Keratinocyte (primary cell): ENCODE measurements at regions not wholly inside any gene's neighbourhood (a gene's known extent, or its start where the extent isn't known, plus 50 kb on each side); places are given as distances from the start of the nearest gene placed in this dataset.

Experiments used
- DNase-seq: peaks from one replicate; pipeline ENCODE4 v3.0.0-alpha.2; 2011; ENCODE audit warnings: low read depth, missing footprints, low spot score
- FAIRE-seq: peaks from 2 replicates; lab custom pipeline; 2011; peaks lifted over from hg19 to GRCh38; lab: Jason Lieb, UNC
- H2AFZ ChIP-seq: 2 replicates; pipeline ENCODE4 v1.6.0; 2012; ENCODE audit warnings: low read length, control low read depth, inconsistent platforms; ENCODE audit not compliant: control insufficient read depth
- H3K27ac ChIP-seq: 2 replicates; pipeline ENCODE4 v1.5.1; 2011; ENCODE audit warnings: low read length; ENCODE audit not compliant: control insufficient read depth, insufficient read depth
- H3K27me3 ChIP-seq: 3 replicates; pipeline ENCODE4 v1.6.0; 2011; ENCODE audit warnings: low read length; ENCODE audit not compliant: control insufficient read depth, insufficient read depth; ENCODE audit errors: extremely low read depth
- H3K36me3 ChIP-seq, 2 experiments: 2 replicates in 1 of 2; 3 replicates in 1 of 2; pipeline ENCODE4 v1.5.1; 2011; ENCODE audit warnings: low read length in 2 of 2, mild to moderate bottlenecking in 1 of 2; ENCODE audit not compliant: control insufficient read depth in 2 of 2, insufficient read depth in 2 of 2; ENCODE audit errors: extremely low read depth in 1 of 2
- H3K4me1 ChIP-seq: 3 replicates; pipeline ENCODE4 v1.5.1; 2011; ENCODE audit warnings: low read length; ENCODE audit not compliant: control insufficient read depth, insufficient read depth; ENCODE audit errors: extremely low read depth
- H3K4me2 ChIP-seq: 3 replicates; pipeline ENCODE4 v1.6.0; 2011; ENCODE audit warnings: low read depth, low read length; ENCODE audit not compliant: control insufficient read depth, insufficient read depth; ENCODE audit errors: extremely low read depth
- H3K4me3 ChIP-seq, 3 experiments: fragments of 200-600 bp in 1 of 3; sonication (generic) in 1 of 3; 2 replicates in 2 of 3; 3 replicates in 1 of 3; pipeline ENCODE4 v1.5.1; 2011 to 2016; ENCODE audit warnings: low read length in 3 of 3, mild to moderate bottlenecking in 3 of 3, control low read depth in 2 of 3, inconsistent platforms in 1 of 3, low read depth in 1 of 3, mixed read lengths in 1 of 3, mixed run types in 1 of 3, moderate library complexity in 1 of 3; ENCODE audit not compliant: control insufficient read depth in 2 of 3, insufficient read depth in 2 of 3; ENCODE audit errors: extremely low read depth in 1 of 3
- H3K79me2 ChIP-seq: 2 replicates; pipeline ENCODE4 v1.6.0; 2012; ENCODE audit warnings: low read length; ENCODE audit not compliant: control insufficient read depth, insufficient read depth
- H3K9ac ChIP-seq: 3 replicates; pipeline ENCODE4 v1.6.0; 2011; ENCODE audit warnings: low read length; ENCODE audit not compliant: control insufficient read depth, insufficient read depth; ENCODE audit errors: extremely low read depth
- H3K9me1 ChIP-seq: 3 replicates; pipeline ENCODE4 v1.6.0; 2011; ENCODE audit warnings: low read length; ENCODE audit not compliant: control insufficient read depth, insufficient read depth; ENCODE audit errors: extremely low read depth
- H3K9me3 ChIP-seq: 2 replicates; pipeline ENCODE4 v1.5.1; 2012; ENCODE audit warnings: low read depth, low read length; ENCODE audit not compliant: control insufficient read depth
- H4K20me1 ChIP-seq: 3 replicates; pipeline ENCODE4 v1.6.0; 2011; ENCODE audit warnings: low read length; ENCODE audit not compliant: control insufficient read depth, insufficient read depth; ENCODE audit errors: extremely low read depth
- EZH2 ChIP-seq: IDR thresholded peaks from one replicate; pipeline ENCODE4 v1.6.1; 2012; ENCODE audit warnings: inconsistent platforms, mild to moderate bottlenecking, low read length, moderate library complexity
- dilution Hi-C: fragments of 300-500 bp; cut with MboI; formaldehyde crosslinking; loops from one replicate; pipeline ENCODE4 v1.7.0; 2020; ENCODE audit warnings: low sequenced_read_pairs; ENCODE audit not compliant: extremely low pct_ligation_motif_present
- TF ChIP-seq, protein P1 (sequence below), 3 experiments: IDR thresholded peaks in 1 of 3; conservative IDR thresholded peaks in 1 of 3; optimal IDR thresholded peaks in 1 of 3; 2 replicates in 2 of 3; 3 replicates in 1 of 3; pipeline versions ENCODE3 to v1.5.1; 2011; ENCODE audit warnings: low read length in 3 of 3, mild to moderate bottlenecking in 3 of 3, moderate library complexity in 2 of 3, control low read depth in 1 of 3, inconsistent platforms in 1 of 3; ENCODE audit not compliant: insufficient read depth in 2 of 3; ENCODE audit errors: extremely low read depth in 1 of 3

DNA sequence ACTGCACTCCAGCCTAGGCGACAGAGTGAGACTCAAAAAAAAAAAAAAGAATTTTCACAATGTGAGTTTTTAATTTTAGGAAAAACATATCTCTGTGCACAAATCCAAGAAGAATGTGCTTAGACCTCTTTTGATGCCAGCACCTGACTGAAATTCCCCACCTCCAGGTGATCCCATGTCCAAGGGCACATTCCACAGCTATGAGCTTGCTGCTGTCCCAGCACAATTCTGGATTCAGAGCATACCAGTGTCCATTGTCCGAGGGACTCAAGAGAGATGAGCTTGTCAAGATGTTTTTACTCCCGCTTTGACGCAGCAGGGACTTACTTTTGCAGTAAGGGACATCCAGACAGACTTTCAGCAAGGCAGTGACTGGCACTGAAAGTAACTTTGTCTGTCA, 489.1 kb upstream of the ACVR2A start:
- Histone ChIP-seq H3K36me3 (no peaks in the 10 kb centered on the region), H4K20me1 (no peaks in the 10 kb centered on the region), H3K9me1 (no peaks in the 10 kb centered on the region), H3K27me3 (no peaks in the 10 kb centered on the region), H3K4me3 (no peak overlapping the region), H3K9ac (no peak overlapping the region), H2AFZ (no peak overlapping the region), H3K27ac (no peak overlapping the region), H3K9me3 (no peaks in the 10 kb centered on the region), H3K4me1 (no peaks in the 10 kb centered on the region), H3K4me2 (no peak overlapping the region), H3K79me2 (no peaks in the 10 kb centered on the region)
- DNase-seq (no peak), FAIRE-seq (no peak)
- TF ChIP-seq EZH2 = no peak
- TF ChIP-seq, protein P1, sequence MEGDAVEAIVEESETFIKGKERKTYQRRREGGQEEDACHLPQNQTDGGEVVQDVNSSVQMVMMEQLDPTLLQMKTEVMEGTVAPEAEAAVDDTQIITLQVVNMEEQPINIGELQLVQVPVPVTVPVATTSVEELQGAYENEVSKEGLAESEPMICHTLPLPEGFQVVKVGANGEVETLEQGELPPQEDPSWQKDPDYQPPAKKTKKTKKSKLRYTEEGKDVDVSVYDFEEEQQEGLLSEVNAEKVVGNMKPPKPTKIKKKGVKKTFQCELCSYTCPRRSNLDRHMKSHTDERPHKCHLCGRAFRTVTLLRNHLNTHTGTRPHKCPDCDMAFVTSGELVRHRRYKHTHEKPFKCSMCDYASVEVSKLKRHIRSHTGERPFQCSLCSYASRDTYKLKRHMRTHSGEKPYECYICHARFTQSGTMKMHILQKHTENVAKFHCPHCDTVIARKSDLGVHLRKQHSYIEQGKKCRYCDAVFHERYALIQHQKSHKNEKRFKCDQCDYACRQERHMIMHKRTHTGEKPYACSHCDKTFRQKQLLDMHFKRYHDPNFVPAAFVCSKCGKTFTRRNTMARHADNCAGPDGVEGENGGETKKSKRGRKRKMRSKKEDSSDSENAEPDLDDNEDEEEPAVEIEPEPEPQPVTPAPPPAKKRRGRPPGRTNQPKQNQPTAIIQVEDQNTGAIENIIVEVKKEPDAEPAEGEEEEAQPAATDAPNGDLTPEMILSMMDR (optimal IDR thresholded peaks at IDR 0.05 in 1 of 3, IDR thresholded peaks at IDR 0.05 in 1 of 3, conservative IDR thresholded peaks at IDR 0.05 in 1 of 3; ENCODE audit: extremely low read depth in 1 of 3, insufficient read depth in 2 of 3, low read length in 3 of 3) = no peak
- dilution Hi-C loops = no loop called here

DNA sequence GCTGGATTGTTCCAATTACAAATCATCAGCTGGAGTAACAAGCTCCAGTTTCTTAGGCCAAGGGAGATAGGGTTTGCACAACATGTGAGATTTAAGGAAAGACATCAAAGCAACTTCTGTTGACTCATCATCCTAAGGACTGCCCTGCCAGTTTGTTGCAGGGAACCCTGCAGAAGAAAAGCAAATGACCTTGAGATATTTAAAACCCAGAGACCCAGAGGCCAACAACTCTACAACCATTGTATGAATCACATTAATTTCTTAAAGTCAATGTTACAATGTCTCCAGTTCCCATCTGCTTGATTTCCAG, 491.8 kb upstream of the ACVR2A start:
- TF ChIP-seq, protein P1 (optimal IDR thresholded peaks at IDR 0.05 in 1 of 3, IDR thresholded peaks at IDR 0.05 in 1 of 3, conservative IDR thresholded peaks at IDR 0.05 in 1 of 3; ENCODE audit: extremely low read depth in 1 of 3, insufficient read depth in 2 of 3, low read length in 3 of 3) = no peak
- no peak for TF ChIP-seq EZH2
- no peaks in the 10 kb centered on the region for H3K27me3 ChIP-seq
- no peaks in the 10 kb centered on the region for H3K9me3 ChIP-seq
- no peak for DNase-seq
- H3K4me1 ChIP-seq = no peaks in the 10 kb centered on the region
- no peak overlapping the region for H2AFZ ChIP-seq
- FAIRE-seq = no peak
- H3K27ac ChIP-seq = no peak overlapping the region
- no peaks in the 10 kb centered on the region for H3K79me2 ChIP-seq
- H3K4me2 ChIP-seq = no peak overlapping the region
- H3K4me3 ChIP-seq = no peak overlapping the region
- H3K9ac ChIP-seq = no peak overlapping the region
- dilution Hi-C loops = no loop called here
- no peaks in the 10 kb centered on the region for H3K9me1 ChIP-seq
- H4K20me1 ChIP-seq = no peaks in the 10 kb centered on the region
- H3K36me3 ChIP-seq = no peaks in the 10 kb centered on the region
